HG02970 (cell line): ENCODE measurements at regions not wholly inside any gene's neighbourhood (a gene's known extent, or its start where the extent isn't known, plus 50 kb on each side); places are given as distances from the start of the nearest gene placed in this dataset.

Experiments
- ATAC-seq: cut with Tn5 transposase; IDR thresholded peaks from one replicate; pipeline ENCODE4 v1.9.1; 2021; ENCODE audit warnings: mild to moderate bottlenecking, moderate library complexity, moderate number of reproducible peaks; ENCODE audit not compliant: unreplicated experiment, low FRiP score

DNA sequence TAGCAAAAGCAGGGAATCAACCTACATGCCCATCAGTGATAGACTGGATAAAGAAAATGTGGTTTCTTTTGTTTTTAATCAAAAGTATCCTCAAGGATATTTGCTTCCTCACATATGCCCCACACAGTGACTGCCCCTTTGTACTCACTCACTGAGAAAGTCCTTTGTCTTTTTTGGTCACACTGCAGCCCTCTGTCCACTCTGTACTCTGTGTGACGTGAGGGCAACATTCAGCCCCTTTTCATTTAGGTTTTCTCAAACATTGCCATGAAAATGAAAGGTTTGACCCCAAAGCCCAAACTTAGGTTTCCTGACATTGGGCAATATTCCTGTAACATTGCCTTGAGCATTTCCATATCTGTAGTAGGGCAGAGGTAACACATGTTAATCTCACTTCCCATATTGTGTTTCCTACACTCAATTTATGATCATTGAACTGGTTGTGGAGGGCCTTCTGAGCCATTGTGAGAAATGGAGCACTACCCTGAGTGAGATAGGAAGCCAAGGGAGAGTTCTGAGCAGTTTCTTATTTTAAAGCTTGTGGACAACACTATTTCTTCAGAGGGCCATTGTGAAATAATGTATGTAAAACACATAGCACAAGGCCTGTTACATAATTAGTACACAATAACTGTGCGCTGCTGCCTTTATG lies 501.9 kb upstream of the C1orf87 start:
- no peak for ATAC-seq

GRCh38 chr1:60573726-60574409 lies 500.3 kb upstream of the C1orf87 start:
- ATAC-seq = no peak

- no peak for ATAC-seq
Observed at GRCh38 chr1:60573121-60573520, 499.6 kb upstream of the C1orf87 start.

DNA sequence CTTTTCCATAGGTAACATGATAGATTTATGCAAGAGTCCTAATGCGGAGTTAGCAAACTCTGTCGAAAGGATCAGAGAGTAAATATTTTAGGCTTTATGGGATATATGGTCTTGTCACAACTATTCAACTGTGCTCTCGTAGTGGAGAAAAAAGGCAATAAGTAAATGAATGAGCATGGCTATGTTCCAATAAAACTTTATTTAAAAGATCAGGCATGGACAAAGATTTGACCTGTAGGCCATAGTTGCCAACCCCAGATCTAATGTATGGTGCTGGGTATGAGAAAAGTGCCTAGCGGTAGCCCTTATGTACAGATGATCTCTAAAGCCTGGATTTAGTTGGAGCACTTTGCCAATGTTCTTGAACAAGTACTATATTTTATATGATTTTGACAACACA lies 498.8 kb upstream of the C1orf87 start:
- ATAC-seq = no peak

DNA sequence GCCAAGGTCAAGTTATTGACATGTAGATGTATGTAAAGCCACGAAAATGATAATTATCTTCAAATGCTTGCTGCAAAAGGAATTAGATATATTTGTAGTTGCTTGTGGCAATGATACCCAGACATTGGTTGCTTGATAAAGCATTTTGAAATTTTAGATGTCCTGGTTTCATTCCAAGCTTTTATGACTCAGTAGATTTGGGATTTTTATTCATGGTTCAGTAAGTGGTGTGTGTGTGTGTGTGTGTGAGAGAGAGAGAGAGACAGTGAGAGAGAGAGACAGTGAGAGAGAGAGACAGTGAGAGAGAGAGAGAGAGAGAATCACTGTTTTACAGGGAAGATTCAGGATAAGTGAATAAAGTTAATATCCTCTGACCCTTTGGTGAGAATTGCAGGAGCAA lies 498.2 kb upstream of the C1orf87 start:
- no peak for ATAC-seq

- ATAC-seq = no peak
Observed at GRCh38 chr1:60569189-60569588, 495.6 kb upstream of the C1orf87 start.

DNA sequence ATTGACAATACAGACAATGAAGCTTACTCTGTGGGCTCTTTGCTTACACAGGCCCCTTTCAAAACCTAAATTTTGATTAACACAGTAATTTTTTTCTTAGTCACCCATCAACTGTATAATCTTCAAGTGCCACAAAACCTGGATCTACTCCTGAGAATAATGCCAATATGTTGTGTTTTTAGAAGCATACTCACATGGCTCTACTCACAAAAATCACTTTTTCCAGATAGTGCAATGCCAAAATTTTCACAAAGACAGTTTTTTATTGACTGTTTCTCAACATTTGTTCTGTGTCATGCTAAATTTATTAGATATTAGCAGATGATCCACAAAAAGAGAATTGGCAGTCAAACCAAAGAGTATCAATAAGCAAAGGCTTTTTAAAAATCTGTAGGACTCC lies 493.7 kb upstream of the C1orf87 start:
- ATAC-seq = no peak

DNA sequence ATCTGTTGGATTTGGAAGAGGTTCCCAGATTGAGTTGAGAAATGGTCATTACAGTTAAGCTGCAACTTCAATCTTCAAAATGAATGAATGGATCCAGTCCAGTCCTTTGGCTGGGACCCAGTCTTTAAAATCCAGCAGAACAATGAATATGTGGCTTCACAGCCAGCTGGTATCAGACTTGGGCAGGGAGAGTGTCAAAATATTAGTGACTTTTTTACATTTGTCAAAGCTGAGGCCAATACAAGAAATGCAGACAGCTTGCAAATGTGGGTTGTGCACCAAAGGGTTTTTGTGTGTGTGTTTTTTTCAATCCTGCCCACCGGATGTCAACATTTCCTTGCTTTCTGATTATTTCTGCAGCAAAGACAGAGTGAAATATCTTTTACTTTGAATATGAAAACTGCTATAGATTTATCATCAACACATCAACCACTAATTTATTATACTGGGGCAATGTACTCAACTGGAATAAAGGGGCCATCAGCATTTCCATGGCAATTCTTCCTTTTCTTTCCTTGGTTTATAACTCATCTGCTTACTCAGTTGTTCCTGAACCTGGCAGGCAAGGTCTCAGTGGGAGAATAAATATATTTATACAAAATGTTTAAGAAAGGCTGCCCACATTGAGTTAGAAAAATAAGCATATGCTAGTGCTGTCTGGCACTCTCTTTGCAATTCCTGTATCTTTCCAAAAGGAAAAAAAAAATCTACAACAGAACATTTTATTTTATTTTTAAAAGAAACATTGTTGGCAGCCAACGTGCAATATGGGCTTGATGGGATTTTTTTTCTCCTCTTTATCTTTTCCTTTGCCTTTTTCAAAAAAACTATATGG lies 491.6 kb upstream of the C1orf87 start:
- ATAC-seq = no peak

DNA sequence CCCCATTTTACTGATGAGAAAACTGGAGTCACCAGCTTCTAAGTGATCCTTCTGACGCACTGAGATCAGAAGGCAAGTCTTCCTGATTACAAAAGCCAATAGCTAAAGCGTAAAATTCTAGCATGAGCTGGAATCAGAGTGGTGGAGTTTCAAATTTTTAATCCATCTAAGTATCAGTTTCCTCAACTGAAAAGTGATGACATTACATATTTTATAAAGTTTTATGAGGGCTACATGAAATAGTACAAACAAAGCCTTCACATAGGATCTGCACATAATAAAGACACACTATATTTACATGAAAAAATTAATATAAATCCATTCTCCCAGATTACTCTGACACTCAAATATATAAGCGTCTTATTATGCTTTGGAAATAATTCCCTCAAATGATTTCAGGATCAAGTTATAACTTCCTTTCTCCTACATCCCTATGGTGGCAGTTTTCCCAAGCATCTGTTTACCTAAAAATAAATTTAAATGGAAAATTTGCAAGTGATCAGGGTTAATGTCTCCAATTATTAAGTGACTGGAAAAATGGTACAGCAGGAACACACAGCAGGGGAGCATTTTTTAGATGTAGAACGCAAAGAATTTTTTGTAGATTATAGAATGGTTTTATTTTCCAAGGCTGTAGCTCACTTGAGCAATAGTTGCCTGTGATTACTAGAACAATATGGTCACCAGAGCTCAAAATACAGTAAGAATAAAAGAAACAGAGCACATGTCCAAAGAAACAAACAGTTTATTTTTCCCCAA lies 490.4 kb upstream of the C1orf87 start:
- no peak for ATAC-seq

- no peak for ATAC-seq
Observed at GRCh38 chr1:60562740-60563139, 489.2 kb upstream of the C1orf87 start.

DNA sequence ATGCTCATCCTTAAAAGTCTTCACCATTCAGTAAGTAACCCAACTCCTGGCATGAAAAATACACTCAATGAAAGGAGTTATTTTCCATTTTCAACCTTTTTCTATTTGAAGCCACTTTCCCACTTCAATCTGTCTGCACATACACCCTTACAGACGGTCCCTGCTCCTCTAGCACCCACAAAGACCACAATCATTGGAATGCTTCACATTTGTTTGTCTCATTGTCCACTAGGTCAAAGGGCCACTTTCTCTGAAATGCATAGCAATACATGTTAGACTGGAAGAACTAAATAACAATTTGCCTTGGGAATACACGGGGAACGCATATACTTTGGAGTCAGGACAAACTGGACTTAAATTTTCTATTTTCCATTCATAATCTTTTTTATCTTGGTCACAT lies 487.1 kb upstream of the C1orf87 start:
- ATAC-seq = no peak

DNA sequence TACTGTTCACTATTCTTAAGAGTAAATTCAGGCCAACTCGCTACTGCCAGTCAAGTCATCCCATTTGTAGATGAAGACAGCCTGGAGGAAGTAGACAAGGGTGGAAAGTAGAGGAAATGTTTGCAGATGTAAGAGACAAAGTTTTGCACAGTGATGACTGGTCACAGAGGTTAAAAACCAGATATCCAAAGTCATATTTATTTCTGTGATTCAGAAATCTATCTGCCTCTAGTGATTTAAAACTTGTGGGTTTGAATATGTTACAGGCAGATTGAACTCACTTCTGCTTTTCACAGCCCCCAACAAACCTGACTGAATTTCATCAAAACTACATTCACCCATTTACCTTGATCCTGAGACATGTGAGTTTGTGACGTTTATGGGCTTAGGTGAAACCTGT lies 484.7 kb upstream of the C1orf87 start:
- no peak for ATAC-seq

DNA sequence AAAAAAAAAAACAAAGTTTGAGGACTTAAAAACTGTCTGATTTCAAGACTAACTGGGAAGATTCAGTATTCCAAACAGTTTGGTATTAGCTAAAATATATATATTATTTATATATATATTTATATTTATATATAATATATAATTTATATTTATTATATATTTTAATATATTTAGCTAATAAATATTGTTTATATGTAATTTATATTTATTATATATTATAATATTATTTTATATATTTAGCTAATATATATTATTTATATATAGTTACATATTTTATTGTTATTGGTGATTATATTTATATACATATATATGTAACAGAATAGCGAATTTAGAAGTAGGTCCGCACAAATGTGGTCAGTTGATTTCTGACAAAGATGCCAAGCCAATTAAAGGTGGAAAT lies 480.2 kb upstream of the C1orf87 start:
- no peak for ATAC-seq

GRCh38 chr1:60547821-60548220 lies 474.3 kb upstream of the C1orf87 start:
- no peak for ATAC-seq

- no peak for ATAC-seq
Observed at GRCh38 chr1:60541831-60542532, 468.4 kb upstream of the C1orf87 start.

GRCh38 chr1:60540141-60540540 lies 466.6 kb upstream of the C1orf87 start:
- ATAC-seq = no peak

GRCh38 chr1:60535713-60536112 lies 462.1 kb upstream of the C1orf87 start:
- ATAC-seq = no peak

DNA sequence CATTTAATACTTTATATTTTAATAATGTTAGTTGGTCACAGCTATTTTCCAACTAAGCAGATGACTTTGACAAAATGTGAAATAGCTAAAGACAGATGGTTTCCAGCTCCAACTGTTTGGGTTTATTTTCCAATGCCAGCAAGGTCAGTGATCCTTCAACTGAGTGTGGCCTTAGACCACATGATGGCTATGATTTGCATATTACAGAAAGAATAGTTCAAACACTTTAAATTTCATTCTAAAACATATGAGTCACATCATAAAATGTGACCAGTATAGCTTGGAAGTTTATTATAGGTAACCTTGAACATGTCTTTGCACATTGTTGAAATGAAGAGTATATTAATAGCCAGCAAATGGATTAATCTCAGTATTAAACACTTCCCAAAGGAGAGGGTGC lies 454.0 kb upstream of the C1orf87 start:
- ATAC-seq = no peak

DNA sequence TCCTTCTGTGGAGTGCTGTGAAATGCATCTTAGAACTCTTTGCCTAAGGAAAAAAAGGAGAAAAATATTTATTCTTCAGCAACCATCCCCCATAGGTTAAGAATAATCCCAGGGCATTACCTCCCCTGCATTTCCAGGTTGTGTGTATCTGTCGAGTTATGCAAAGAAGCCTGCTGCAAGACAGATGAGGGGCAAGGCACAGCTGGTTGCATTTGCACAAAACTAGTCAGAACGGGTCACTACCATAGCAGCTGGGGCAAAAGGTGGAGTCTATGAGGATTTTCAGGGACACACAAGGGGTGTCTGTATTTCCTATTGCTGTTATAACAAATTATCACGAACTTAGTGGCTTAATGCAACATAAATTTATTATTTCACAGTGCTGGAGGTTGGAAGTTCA lies 443.4 kb upstream of the C1orf87 start:
- ATAC-seq = no peak

DNA sequence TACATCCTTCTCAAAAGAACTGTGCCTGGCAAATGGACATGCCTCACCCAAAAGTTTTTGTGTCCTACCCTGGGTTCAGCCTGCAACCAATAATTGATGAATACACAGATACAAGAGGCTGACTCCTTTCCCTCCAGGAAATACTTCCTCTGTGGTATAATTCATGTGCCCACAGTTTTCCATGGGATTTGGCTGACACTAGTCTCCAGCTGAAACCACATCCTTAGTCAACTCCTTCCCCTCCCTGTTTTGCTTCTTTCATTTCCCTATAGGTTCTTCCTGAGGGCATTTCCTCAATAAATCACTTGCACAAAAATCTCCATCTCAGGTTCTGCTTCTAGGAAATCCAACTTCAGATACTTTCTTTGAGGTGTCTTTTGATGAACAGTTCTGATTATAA lies 436.6 kb upstream of the C1orf87 start:
- ATAC-seq = no peak
